HEK293 (cell line): ENCODE measurements at regions not wholly inside any gene's neighbourhood (a gene's known extent, or its start where the extent isn't known, plus 50 kb on each side); places are given as distances from the start of the nearest gene placed in this dataset.

Experiments
- IKZF3 ChIP-seq: fragments of 450-650 bp; IDR thresholded peaks from 2 replicates; pipeline ENCODE4 v1.5.0; 2018; ENCODE audit warnings: missing biosample characterization, mild to moderate bottlenecking, missing genetic modification characterization, moderate library complexity
- KLF16 ChIP-seq: fragments of 450-650 bp; formaldehyde crosslinking; IDR thresholded peaks from 2 replicates; pipeline ENCODE4 v1.5.1; 2017; ENCODE audit warnings: missing biosample characterization, missing genetic modification characterization
- ZFP41 ChIP-seq: fragments of 450-650 bp; formaldehyde crosslinking; IDR thresholded peaks from 2 replicates; pipeline ENCODE4 v1.5.1; 2016; ENCODE audit warnings: missing biosample characterization, missing genetic modification characterization, borderline replicate concordance
- ZNF416 ChIP-seq: fragments of 450-650 bp; formaldehyde crosslinking; IDR thresholded peaks from 2 replicates; pipeline ENCODE4 v1.5.1; 2016; ENCODE audit warnings: missing biosample characterization, missing genetic modification characterization
- ZNF837 ChIP-seq: fragments of 450-650 bp; formaldehyde crosslinking; IDR thresholded peaks from 2 replicates; pipeline ENCODE4 v1.5.1; 2016; ENCODE audit warnings: missing biosample characterization, missing genetic modification characterization
- TF ChIP-seq, protein P1 (sequence below): fragments of 450-650 bp; formaldehyde crosslinking; IDR thresholded peaks from 2 replicates; pipeline ENCODE4 v1.5.1; 2016; ENCODE audit warnings: missing biosample characterization, missing genetic modification characterization

- TF ChIP-seq, protein P1, sequence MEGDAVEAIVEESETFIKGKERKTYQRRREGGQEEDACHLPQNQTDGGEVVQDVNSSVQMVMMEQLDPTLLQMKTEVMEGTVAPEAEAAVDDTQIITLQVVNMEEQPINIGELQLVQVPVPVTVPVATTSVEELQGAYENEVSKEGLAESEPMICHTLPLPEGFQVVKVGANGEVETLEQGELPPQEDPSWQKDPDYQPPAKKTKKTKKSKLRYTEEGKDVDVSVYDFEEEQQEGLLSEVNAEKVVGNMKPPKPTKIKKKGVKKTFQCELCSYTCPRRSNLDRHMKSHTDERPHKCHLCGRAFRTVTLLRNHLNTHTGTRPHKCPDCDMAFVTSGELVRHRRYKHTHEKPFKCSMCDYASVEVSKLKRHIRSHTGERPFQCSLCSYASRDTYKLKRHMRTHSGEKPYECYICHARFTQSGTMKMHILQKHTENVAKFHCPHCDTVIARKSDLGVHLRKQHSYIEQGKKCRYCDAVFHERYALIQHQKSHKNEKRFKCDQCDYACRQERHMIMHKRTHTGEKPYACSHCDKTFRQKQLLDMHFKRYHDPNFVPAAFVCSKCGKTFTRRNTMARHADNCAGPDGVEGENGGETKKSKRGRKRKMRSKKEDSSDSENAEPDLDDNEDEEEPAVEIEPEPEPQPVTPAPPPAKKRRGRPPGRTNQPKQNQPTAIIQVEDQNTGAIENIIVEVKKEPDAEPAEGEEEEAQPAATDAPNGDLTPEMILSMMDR (tag by site-specific recombination), result no peak
- TF ChIP-seq ZNF416 (tag by site-specific recombination), result no peak
- no peak for TF ChIP-seq IKZF3 (tag by site-specific recombination)
- no peak for TF ChIP-seq ZNF837 (tag by site-specific recombination)
- no peak for TF ChIP-seq ZFP41 (tag by site-specific recombination)
- no peak for TF ChIP-seq KLF16 (tag by site-specific recombination)
Measured at GRCh38 chr9:126066131-126066530, 260.5 kb upstream of the MVB12B start.
